ENCODE measurements at regions not wholly inside any gene's neighbourhood (a gene's known extent, or its start where the extent isn't known, plus 50 kb on each side); places are given as distances from the start of the nearest gene placed in this dataset.

- DNase-seq (ENCODE audit: extremely low read depth in 1 of 4, low spot score in 3 of 4) = no peak
- H2AFZ ChIP-seq (ENCODE audit: low read depth, low read length) = no peak overlapping the region
- POLR2A ChIA-PET = no interaction called here
- H3K4me1 ChIP-seq (replicated peaks in 1 of 2; ENCODE audit: control insufficient read depth in 2 of 2, insufficient read depth in 2 of 2, low read length in 2 of 2) = no peaks in the 10 kb centered on the region
- in situ Hi-C loops (cut with MboI) (no loop called here), intact Hi-C loops (cut with micrococcal nuclease) (no loop called here)
- no peaks in the 10 kb centered on the region for H3K9me1 ChIP-seq (ENCODE audit: control insufficient read depth, insufficient read depth, low read length)
- H3K36me3 ChIP-seq (ENCODE audit: control insufficient read depth, insufficient read depth, low read length) = no peaks in the 10 kb centered on the region
- no peak for ATAC-seq
- H3K9ac ChIP-seq (ENCODE audit: insufficient read depth in 1 of 2, low read depth in 2 of 2, low read length in 2 of 2) = no peak overlapping the region
- no peaks in the 10 kb centered on the region for H3K27me3 ChIP-seq (ENCODE audit: control insufficient read depth in 2 of 2, insufficient read depth in 2 of 2, low read length in 2 of 2)
- H3K9me3 ChIP-seq (replicated peaks; ENCODE audit: control insufficient read depth, insufficient read depth, low read depth, low read length) = no peaks in the 10 kb centered on the region
- CTCF ChIA-PET (ENCODE audit: low intra/inter-chr PET ratio) = no interaction called here
- H3K4me2 ChIP-seq (ENCODE audit: insufficient read depth, low read length) = no peak overlapping the region
- 0% methylated on average over 1 of the region's 1 CpG for WGBS (ENCODE audit: insufficient coverage, low coverage, missing lambda C conversion rate)
- BruUV-seq (replicated peaks) = no TSS peak
- no peaks in the 10 kb centered on the region for H4K20me1 ChIP-seq (replicated peaks; ENCODE audit: control insufficient read depth, insufficient read depth, low read length)
- H3K79me2 ChIP-seq (ENCODE audit: control insufficient read depth, insufficient read depth, low read length) = no peaks in the 10 kb centered on the region
- no peak overlapping the region for H3K27ac ChIP-seq (ENCODE audit: extremely low read depth, low read depth, low read length)
- no peak for FAIRE-seq
- no peak for TF ChIP-seq ZNF324 (CRISPR knock-in tag; IDR thresholded peaks at IDR 0.05)
- TF ChIP-seq MXD1 (CRISPR knock-in tag; IDR thresholded peaks at IDR 0.05; ENCODE audit: borderline replicate concordance, poor library complexity, severe bottlenecking) = no peak
- no peak for TF ChIP-seq ZNF57 (CRISPR knock-in tag; IDR thresholded peaks at IDR 0.05)
- TF ChIP-seq ZNF695 (CRISPR knock-in tag; IDR thresholded peaks at IDR 0.05) = no peak
- TF ChIP-seq PHF21A (IDR thresholded peaks at IDR 0.05; ENCODE audit: borderline replicate concordance, low read depth) = no peak
- no peak for TF ChIP-seq ZNF436 (CRISPR knock-in tag; IDR thresholded peaks at IDR 0.05)
- TF ChIP-seq POLR3G (IDR thresholded peaks at IDR 0.05; ENCODE audit: extremely low read depth, insufficient read length, insufficient replicate concordance) = no peak
- no peak for TF ChIP-seq MIER1 (IDR thresholded peaks at IDR 0.05; ENCODE audit: low read depth)
- no peak for TF ChIP-seq CHAMP1 (IDR thresholded peaks at IDR 0.05)
- TF ChIP-seq BRD4 (IDR thresholded peaks at IDR 0.05) = no peak
- no peak overlapping the region for H3K4me3 ChIP-seq
These were observed 163.3 kb upstream of the THRB start for GRCh38 chr3:24657870-24658510.

All from K562 (cell line).